ENCODE measurements at regions not wholly inside any gene's neighbourhood (a gene's known extent, or its start where the extent isn't known, plus 50 kb on each side); places are given as distances from the start of the nearest gene placed in this dataset.
A peak's percentile ranks its signal among the peaks of the same experiment; 100 is the strongest.

DNA sequence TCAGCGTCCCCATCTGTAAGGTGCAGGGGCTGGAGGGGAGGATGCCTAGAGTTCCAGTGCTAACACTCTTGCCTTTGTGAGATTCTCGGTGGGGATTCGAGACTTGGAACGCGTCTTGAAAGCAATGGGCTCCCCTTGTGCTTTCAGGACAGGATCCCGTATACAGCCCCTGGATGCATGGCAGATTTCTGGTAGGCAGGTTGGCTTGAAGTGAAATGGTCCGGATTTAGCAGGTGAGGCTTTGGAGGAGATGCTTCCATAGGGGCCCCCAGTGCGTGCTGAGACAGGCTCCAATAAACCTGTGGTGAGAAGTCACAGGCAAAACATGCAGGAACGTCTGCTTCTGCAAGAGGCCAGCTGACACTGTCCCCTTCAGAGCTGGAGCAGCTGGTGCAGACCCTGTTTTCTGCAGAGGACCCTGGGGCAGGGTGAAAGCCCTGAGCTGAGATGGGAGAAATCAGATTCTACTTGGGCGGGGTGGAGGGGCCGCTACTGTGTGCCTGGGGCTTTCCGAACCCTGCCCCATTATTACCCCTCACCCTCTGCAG lies 270.4 kb downstream of the PTPRU start (continued):
- TF ChIP-seq, protein P1, sequence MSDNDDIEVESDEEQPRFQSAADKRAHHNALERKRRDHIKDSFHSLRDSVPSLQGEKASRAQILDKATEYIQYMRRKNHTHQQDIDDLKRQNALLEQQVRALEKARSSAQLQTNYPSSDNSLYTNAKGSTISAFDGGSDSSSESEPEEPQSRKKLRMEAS (IDR thresholded peaks at IDR 0.05) = no peak
- no peak for TF ChIP-seq FOXA1 (IDR thresholded peaks at IDR 0.05)
- no peak for TF ChIP-seq HNF4A (conservative IDR thresholded peaks at IDR 0.05)
- no peak for TF ChIP-seq SP1 (IDR thresholded peaks at IDR 0.05)
- TF ChIP-seq, protein P2, sequence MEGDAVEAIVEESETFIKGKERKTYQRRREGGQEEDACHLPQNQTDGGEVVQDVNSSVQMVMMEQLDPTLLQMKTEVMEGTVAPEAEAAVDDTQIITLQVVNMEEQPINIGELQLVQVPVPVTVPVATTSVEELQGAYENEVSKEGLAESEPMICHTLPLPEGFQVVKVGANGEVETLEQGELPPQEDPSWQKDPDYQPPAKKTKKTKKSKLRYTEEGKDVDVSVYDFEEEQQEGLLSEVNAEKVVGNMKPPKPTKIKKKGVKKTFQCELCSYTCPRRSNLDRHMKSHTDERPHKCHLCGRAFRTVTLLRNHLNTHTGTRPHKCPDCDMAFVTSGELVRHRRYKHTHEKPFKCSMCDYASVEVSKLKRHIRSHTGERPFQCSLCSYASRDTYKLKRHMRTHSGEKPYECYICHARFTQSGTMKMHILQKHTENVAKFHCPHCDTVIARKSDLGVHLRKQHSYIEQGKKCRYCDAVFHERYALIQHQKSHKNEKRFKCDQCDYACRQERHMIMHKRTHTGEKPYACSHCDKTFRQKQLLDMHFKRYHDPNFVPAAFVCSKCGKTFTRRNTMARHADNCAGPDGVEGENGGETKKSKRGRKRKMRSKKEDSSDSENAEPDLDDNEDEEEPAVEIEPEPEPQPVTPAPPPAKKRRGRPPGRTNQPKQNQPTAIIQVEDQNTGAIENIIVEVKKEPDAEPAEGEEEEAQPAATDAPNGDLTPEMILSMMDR (IDR thresholded peaks at IDR 0.05; ENCODE audit: low read depth, low read length, missing input control) = no peak

DNA sequence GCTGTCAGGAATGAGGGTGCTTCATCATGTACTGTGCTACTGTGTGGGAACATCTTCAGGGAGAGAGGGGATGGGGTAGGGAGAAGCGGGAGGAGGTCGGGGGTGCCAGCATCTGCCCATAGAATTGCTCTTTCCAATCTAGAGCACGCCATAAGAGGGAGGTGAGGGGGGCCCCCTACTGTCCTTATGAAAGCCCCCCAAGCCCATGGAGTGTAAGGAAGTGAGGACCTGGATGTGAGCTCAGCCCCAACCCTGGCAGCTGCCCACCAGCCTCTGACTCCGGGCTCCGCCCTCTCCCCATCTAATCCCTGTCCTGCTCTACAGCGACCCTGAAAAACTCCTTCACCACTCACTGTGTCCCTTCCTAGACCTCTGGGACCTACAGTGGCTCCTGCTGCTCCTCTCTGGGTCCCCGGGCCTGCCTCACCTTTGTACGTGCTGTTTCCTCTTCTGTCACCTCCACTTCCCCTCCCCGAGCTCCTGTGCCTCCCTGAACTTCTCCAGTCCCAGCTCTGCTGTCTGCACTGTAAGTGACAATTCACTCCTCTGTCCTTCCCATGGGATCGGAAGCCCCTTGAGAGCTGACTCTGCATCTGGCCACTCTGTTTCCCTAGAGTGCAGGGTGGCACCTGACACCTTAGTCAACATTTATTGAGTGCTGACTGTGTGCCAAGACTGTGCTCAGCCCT lies 269.4 kb downstream of the PTPRU start:
- no peak overlapping the region for H3K9ac ChIP-seq (ENCODE audit: low read depth in 1 of 2, low read length in 2 of 2)
- no peaks in the 10 kb centered on the region for H3K4me1 ChIP-seq (ENCODE audit: control insufficient read depth in 4 of 4, insufficient read depth in 4 of 4, low read length in 3 of 4)
- no peaks in the 10 kb centered on the region for H3K27me3 ChIP-seq (ENCODE audit: control insufficient read depth in 4 of 4, insufficient read depth in 4 of 4, low read length in 3 of 4)
- TF ChIP-seq RXRA (IDR thresholded peaks at IDR 0.05) (no peak), RAD21 (IDR thresholded peaks at IDR 0.05) (no peak), TAF1 (conservative IDR thresholded peaks at IDR 0.05) (no peak), FOXA1 (IDR thresholded peaks at IDR 0.05) (no peak), HNF4G (IDR thresholded peaks at IDR 0.05) (no peak), NR2F2 (IDR thresholded peaks at IDR 0.05) (no peak), GABPA (IDR thresholded peaks at IDR 0.05 in 1 of 2, conservative IDR thresholded peaks at IDR 0.05 in 1 of 2) (no peak), EGR1 (IDR thresholded peaks at IDR 0.05; ENCODE audit: low read depth in 2 of 2) (no peak), HNF4A (conservative IDR thresholded peaks at IDR 0.05) (no peak), YY1 (IDR thresholded peaks at IDR 0.05) (no peak), JUND (IDR thresholded peaks at IDR 0.05) (no peak), FOXA2 (IDR thresholded peaks at IDR 0.05) (no peak), SP1 (IDR thresholded peaks at IDR 0.05) (no peak)
- TF ChIP-seq, protein P3, sequence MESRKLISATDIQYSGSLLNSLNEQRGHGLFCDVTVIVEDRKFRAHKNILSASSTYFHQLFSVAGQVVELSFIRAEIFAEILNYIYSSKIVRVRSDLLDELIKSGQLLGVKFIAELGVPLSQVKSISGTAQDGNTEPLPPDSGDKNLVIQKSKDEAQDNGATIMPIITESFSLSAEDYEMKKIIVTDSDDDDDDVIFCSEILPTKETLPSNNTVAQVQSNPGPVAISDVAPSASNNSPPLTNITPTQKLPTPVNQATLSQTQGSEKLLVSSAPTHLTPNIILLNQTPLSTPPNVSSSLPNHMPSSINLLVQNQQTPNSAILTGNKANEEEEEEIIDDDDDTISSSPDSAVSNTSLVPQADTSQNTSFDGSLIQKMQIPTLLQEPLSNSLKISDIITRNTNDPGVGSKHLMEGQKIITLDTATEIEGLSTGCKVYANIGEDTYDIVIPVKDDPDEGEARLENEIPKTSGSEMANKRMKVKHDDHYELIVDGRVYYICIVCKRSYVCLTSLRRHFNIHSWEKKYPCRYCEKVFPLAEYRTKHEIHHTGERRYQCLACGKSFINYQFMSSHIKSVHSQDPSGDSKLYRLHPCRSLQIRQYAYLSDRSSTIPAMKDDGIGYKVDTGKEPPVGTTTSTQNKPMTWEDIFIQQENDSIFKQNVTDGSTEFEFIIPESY (IDR thresholded peaks at IDR 0.05) = no peak
- TF ChIP-seq, protein P4, sequence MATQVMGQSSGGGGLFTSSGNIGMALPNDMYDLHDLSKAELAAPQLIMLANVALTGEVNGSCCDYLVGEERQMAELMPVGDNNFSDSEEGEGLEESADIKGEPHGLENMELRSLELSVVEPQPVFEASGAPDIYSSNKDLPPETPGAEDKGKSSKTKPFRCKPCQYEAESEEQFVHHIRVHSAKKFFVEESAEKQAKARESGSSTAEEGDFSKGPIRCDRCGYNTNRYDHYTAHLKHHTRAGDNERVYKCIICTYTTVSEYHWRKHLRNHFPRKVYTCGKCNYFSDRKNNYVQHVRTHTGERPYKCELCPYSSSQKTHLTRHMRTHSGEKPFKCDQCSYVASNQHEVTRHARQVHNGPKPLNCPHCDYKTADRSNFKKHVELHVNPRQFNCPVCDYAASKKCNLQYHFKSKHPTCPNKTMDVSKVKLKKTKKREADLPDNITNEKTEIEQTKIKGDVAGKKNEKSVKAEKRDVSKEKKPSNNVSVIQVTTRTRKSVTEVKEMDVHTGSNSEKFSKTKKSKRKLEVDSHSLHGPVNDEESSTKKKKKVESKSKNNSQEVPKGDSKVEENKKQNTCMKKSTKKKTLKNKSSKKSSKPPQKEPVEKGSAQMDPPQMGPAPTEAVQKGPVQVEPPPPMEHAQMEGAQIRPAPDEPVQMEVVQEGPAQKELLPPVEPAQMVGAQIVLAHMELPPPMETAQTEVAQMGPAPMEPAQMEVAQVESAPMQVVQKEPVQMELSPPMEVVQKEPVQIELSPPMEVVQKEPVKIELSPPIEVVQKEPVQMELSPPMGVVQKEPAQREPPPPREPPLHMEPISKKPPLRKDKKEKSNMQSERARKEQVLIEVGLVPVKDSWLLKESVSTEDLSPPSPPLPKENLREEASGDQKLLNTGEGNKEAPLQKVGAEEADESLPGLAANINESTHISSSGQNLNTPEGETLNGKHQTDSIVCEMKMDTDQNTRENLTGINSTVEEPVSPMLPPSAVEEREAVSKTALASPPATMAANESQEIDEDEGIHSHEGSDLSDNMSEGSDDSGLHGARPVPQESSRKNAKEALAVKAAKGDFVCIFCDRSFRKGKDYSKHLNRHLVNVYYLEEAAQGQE (IDR thresholded peaks at IDR 0.05) = no peak
- TF ChIP-seq, protein P5, sequence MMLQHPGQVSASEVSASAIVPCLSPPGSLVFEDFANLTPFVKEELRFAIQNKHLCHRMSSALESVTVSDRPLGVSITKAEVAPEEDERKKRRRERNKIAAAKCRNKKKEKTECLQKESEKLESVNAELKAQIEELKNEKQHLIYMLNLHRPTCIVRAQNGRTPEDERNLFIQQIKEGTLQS (IDR thresholded peaks at IDR 0.05) = no peak
- TF ChIP-seq, protein P2 (IDR thresholded peaks at IDR 0.05; ENCODE audit: low read depth, low read length, missing input control) = no peak
- TF ChIP-seq, protein P1 (IDR thresholded peaks at IDR 0.05) = no peak
- H3K36me3 ChIP-seq (ENCODE audit: control insufficient read depth in 4 of 4, insufficient read depth in 3 of 4, low read depth in 1 of 4, low read length in 3 of 4) = no peaks in the 10 kb centered on the region
- DNase-seq (ENCODE audit: low spot score) = peak; percentile 27
- no peak overlapping the region for H3K4me3 ChIP-seq (ENCODE audit: low read depth in 1 of 3, low read length in 3 of 3)
- no peaks in the 10 kb centered on the region for H3K9me3 ChIP-seq (ENCODE audit: control insufficient read depth in 4 of 4, low read length in 3 of 4)
- no peak overlapping the region for H3K27ac ChIP-seq (ENCODE audit: low read depth in 1 of 2, low read length in 2 of 2)
- WGBS = 79% methylated on average over 10 of the region's 10 CpGs
